Vagina (tissue), 2 donors: ENCODE measurements at regions not wholly inside any gene's neighbourhood (a gene's known extent, or its start where the extent isn't known, plus 50 kb on each side); places are given as distances from the start of the nearest gene placed in this dataset.

Experiments used
- DNase-seq, 2 donors: peaks; one replicate each; pipeline ENCODE4 v3.0.0-alpha.2; 2017; ENCODE audit errors: extremely low spot score in 2 of 2
- H3K27ac ChIP-seq: fragments of 200-600 bp; sonication (generic); one replicate; pipeline ENCODE4 v1.5.1; 2019
- H3K27me3 ChIP-seq: fragments of 200-600 bp; sonication (generic); one replicate; pipeline ENCODE4 v1.5.1; 2019
- H3K36me3 ChIP-seq, 2 donors: fragments of 200-600 bp; sonication (generic); one replicate each; pipeline ENCODE4 v1.5.1; 2017 to 2019
- H3K4me1 ChIP-seq: fragments of 200-600 bp; sonication (generic); one replicate; pipeline ENCODE4 v1.5.1; 2019
- H3K4me3 ChIP-seq, 2 donors: fragments of 200-600 bp; sonication (generic); 1 replicate in 1 of 2; 2 replicates in 1 of 2; pipeline ENCODE4 v1.5.1; 2016 to 2019
- H3K9me3 ChIP-seq: fragments of 200-600 bp; sonication (generic); one replicate; pipeline ENCODE4 v1.5.1; 2019
- CTCF ChIP-seq, 3 experiments: fragments of 450-650 bp in 2 of 3; fragments of 200-600 bp in 1 of 3; sonication (generic) in 1 of 3; IDR thresholded peaks; one replicate each; pipeline ENCODE4 v1.5.1; 2017 to 2019; ENCODE audit warnings: antibody characterized with exemption in 3 of 3, mild to moderate bottlenecking in 2 of 3, moderate library complexity in 2 of 3
- POLR2A ChIP-seq, 2 donors: fragments of 450-650 bp; IDR thresholded peaks; one replicate each; pipeline ENCODE4 v1.6.1; 2017; ENCODE audit warnings: antibody characterized with exemption in 2 of 2, mild to moderate bottlenecking in 2 of 2, moderate library complexity in 2 of 2
- POLR2AphosphoS5 ChIP-seq, 2 donors: sonication (generic); formaldehyde crosslinking; IDR thresholded peaks; one replicate each; pipeline ENCODE4 v1.9.0; 2017; ENCODE audit warnings: antibody characterized with exemption in 2 of 2, mild to moderate bottlenecking in 2 of 2, low read depth in 1 of 2; ENCODE audit not compliant: insufficient read depth in 1 of 2
- intact Hi-C: fragments of 100-400 bp; cut with DNase I; formaldehyde crosslinking; loops from one replicate; pipeline ENCODE4 v1.15.1; 2023

DNA sequence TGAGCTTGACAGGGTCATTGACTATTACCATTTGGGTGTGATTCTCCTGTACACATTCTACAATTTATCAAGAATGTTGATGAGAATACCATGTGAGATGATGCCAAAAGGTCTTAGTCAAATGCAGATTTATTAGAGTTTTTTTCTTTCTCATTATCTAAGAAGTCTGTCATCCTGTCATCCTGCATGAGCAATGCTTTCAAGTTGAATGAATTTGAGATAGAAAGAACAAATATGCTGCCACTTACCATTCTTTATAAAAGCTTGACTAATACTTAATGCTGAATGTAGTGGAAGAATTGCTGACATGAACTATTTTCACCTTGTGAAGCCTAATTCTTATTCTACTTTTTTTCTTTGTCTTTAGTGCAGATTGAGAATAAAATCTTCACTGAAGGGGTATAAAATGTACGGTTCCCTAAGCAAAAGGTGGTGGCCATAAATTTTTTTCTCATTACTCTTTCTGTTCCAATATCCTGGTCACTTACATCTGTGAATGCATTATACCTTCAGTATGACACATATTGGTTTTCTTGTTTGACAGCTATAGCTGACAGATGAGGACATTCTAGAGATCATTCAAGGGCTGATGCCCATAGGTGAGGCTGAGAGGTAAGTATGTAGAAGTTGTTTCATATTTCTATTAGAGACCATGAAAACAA lies 1434.7 kb downstream of the SLITRK1 start:
- no peaks in the 10 kb centered on the region for H3K9me3 ChIP-seq
- H3K4me3 ChIP-seq, result no peak overlapping the region
- TF ChIP-seq POLR2A (IDR thresholded peaks at IDR 0.05) (no peak), POLR2AphosphoS5 (IDR thresholded peaks at IDR 0.05; ENCODE audit: insufficient read depth in 1 of 2, low read depth in 1 of 2) (no peak), CTCF (IDR thresholded peaks at IDR 0.05) (no peak)
- no peak for DNase-seq
- H3K27me3 ChIP-seq, result no peaks in the 10 kb centered on the region
- H3K27ac ChIP-seq, result no peak overlapping the region
- no peaks in the 10 kb centered on the region for H3K36me3 ChIP-seq
- intact Hi-C loops, result no loop called here
- no peaks in the 10 kb centered on the region for H3K4me1 ChIP-seq

- Histone ChIP-seq H3K4me3 (no peak overlapping the region), H3K27me3 (no peaks in the 10 kb centered on the region), H3K9me3 (no peaks in the 10 kb centered on the region), H3K27ac (no peak overlapping the region), H3K4me1 (no peaks in the 10 kb centered on the region), H3K36me3 (no peaks in the 10 kb centered on the region)
- intact Hi-C loops, result loop anchor here (5.0 kb wide), 1 partner anchor 717 kb away; no protein-coding TSS in a partner anchor
- TF ChIP-seq POLR2AphosphoS5 (IDR thresholded peaks at IDR 0.05; ENCODE audit: insufficient read depth in 1 of 2, low read depth in 1 of 2), result no peak
- no peak for TF ChIP-seq POLR2A (IDR thresholded peaks at IDR 0.05)
- TF ChIP-seq CTCF (IDR thresholded peaks at IDR 0.05), result no peak
- no peak for DNase-seq
Measured at GRCh38 chr13:82439159-82439904, 1442.9 kb downstream of the SLITRK1 start.

GRCh38 chr13:82438320-82438719 lies 1444.0 kb downstream of the SLITRK1 start:
- TF ChIP-seq CTCF (IDR thresholded peaks at IDR 0.05) (no peak), POLR2A (IDR thresholded peaks at IDR 0.05) (no peak), POLR2AphosphoS5 (IDR thresholded peaks at IDR 0.05; ENCODE audit: insufficient read depth in 1 of 2, low read depth in 1 of 2) (no peak)
- Histone ChIP-seq H3K4me3 (no peak overlapping the region), H3K9me3 (no peaks in the 10 kb centered on the region), H3K4me1 (no peaks in the 10 kb centered on the region), H3K27ac (no peak overlapping the region), H3K36me3 (no peaks in the 10 kb centered on the region), H3K27me3 (no peaks in the 10 kb centered on the region)
- no peak for DNase-seq
- intact Hi-C loops, result loop anchor here (5.0 kb wide), 1 partner anchor 716 kb away; no protein-coding TSS in a partner anchor

- no peak for DNase-seq
- no peaks in the 10 kb centered on the region for H3K4me1 ChIP-seq
- no peaks in the 10 kb centered on the region for H3K36me3 ChIP-seq
- intact Hi-C loops, result loop anchor here (5.0 kb wide), 1 partner anchor 714 kb away; no protein-coding TSS in a partner anchor
- no peak overlapping the region for H3K27ac ChIP-seq
- no peak for TF ChIP-seq POLR2AphosphoS5 (IDR thresholded peaks at IDR 0.05; ENCODE audit: insufficient read depth in 1 of 2, low read depth in 1 of 2)
- H3K9me3 ChIP-seq, result no peaks in the 10 kb centered on the region
- H3K4me3 ChIP-seq, result no peak overlapping the region
- no peaks in the 10 kb centered on the region for H3K27me3 ChIP-seq
Measured at GRCh38 chr13:82436099-82436585, 1446.1 kb downstream of the SLITRK1 start.

- DNase-seq, result no peak
- H3K27ac ChIP-seq, result no peak overlapping the region
- H3K4me3 ChIP-seq, result no peak overlapping the region
- TF ChIP-seq CTCF (IDR thresholded peaks at IDR 0.05), result no peak
- TF ChIP-seq POLR2AphosphoS5 (IDR thresholded peaks at IDR 0.05; ENCODE audit: insufficient read depth in 1 of 2, low read depth in 1 of 2), result no peak
- TF ChIP-seq POLR2A (IDR thresholded peaks at IDR 0.05), result no peak
- no peaks in the 10 kb centered on the region for H3K36me3 ChIP-seq
- no peaks in the 10 kb centered on the region for H3K9me3 ChIP-seq
- intact Hi-C loops, result no loop called here
- no peaks in the 10 kb centered on the region for H3K27me3 ChIP-seq
- no peaks in the 10 kb centered on the region for H3K4me1 ChIP-seq
Measured at GRCh38 chr13:82432949-82433348, 1449.3 kb downstream of the SLITRK1 start.
